Endodermal cell (in vitro differentiated cells): ENCODE measurements at regions not wholly inside any gene's neighbourhood (a gene's known extent, or its start where the extent isn't known, plus 50 kb on each side); places are given as distances from the start of the nearest gene placed in this dataset.

Experiments used
- DNase-seq: peaks from one replicate; pipeline ENCODE4 v3.0.0-alpha.2; 2017
- H3K27ac ChIP-seq: 2 replicates; pipeline ENCODE4 v1.5.1; 2013; ENCODE audit warnings: mild to moderate bottlenecking, low read depth, low read length, moderate library complexity
- H3K27me3 ChIP-seq: 2 replicates; pipeline ENCODE4 v1.6.1; 2013; ENCODE audit warnings: mild to moderate bottlenecking, low read length, moderate library complexity; ENCODE audit not compliant: insufficient read depth, control insufficient read depth, poor library complexity, severe bottlenecking
- H3K36me3 ChIP-seq: 2 replicates; pipeline ENCODE4 v1.7.0; 2013; ENCODE audit warnings: mild to moderate bottlenecking, low read length, moderate library complexity; ENCODE audit not compliant: control insufficient read depth, insufficient read depth
- H3K4me1 ChIP-seq: one replicate; pipeline ENCODE4 v1.7.0; 2013; ENCODE audit warnings: low read length; ENCODE audit not compliant: control insufficient read depth, insufficient read depth
- H3K4me3 ChIP-seq: 2 replicates; pipeline ENCODE4 v1.5.1; 2013; ENCODE audit warnings: mild to moderate bottlenecking, low read length, moderate library complexity
- H3K9ac ChIP-seq: 2 replicates; pipeline ENCODE4 v1.6.1; 2013; ENCODE audit warnings: mild to moderate bottlenecking, low read length, moderate library complexity; ENCODE audit not compliant: poor library complexity, severe bottlenecking; ENCODE audit errors: extremely low read depth
- H3K9me3 ChIP-seq: 2 replicates; pipeline ENCODE4 v1.6.1; 2013; ENCODE audit warnings: mild to moderate bottlenecking, low read length, moderate library complexity; ENCODE audit not compliant: control insufficient read depth
- H3K27ac Mint-ChIP-seq: 2 replicates; pipeline ENCODE4 v1.8.0; 2020; ENCODE audit warnings: mixed read lengths
- H3K27me3 Mint-ChIP-seq: 2 replicates; pipeline ENCODE4 v1.8.0; 2021; ENCODE audit warnings: mild to moderate bottlenecking, mixed read lengths; ENCODE audit not compliant: insufficient read depth
- H3K36me3 Mint-ChIP-seq: 2 replicates; pipeline ENCODE4 v1.8.0; 2020; ENCODE audit warnings: low read depth, mixed read lengths
- H3K4me1 Mint-ChIP-seq: 2 replicates; pipeline ENCODE4 v1.8.0; 2020; ENCODE audit warnings: mixed read lengths
- H3K4me3 Mint-ChIP-seq: 2 replicates; pipeline ENCODE4 v1.8.0; 2020; ENCODE audit warnings: mild to moderate bottlenecking, moderate library complexity, mixed read lengths
- H3K9me3 Mint-ChIP-seq: 2 replicates; pipeline ENCODE4 v1.8.0; 2020; ENCODE audit warnings: mild to moderate bottlenecking, mixed read lengths
- WGBS, 2 experiments: methylation state at CpG; one replicate each; pipeline versions ENCODE4 v1.1.5 to v1.1.7; 2013; ENCODE audit warnings: missing lambda C conversion rate in 2 of 2, mixed read lengths in 1 of 2; ENCODE audit not compliant: insufficient coverage in 1 of 2, insufficient read length in 1 of 2; 5-methylcytosine and 5-hydroxymethylcytosine counted together
- TF ChIP-seq, protein P1 (sequence below): fragments of 200-600 bp; sonication (generic); conservative IDR thresholded peaks from 2 replicates; pipeline ENCODE4 v1.5.0; 2021; ENCODE audit warnings: antibody characterized with exemption, mild to moderate bottlenecking

GRCh38 chr10:1942478-1942877 is 205.2 kb upstream of the ADARB2 start:
- Histone ChIP-seq H3K9me3 (no peaks in the 10 kb centered on the region), H3K27me3 (no peaks in the 10 kb centered on the region), H3K4me3 (no peak overlapping the region), H3K36me3 (no peaks in the 10 kb centered on the region), H3K27ac (no peak overlapping the region), H3K9ac (no peak overlapping the region), H3K4me1 (no peaks in the 10 kb centered on the region)
- no peak for DNase-seq
- WGBS, 2 experiments: 86 to 90% methylated on average over 2 to 7 of the region's 7 CpGs
- H3K4me3 Mint-ChIP-seq: no peak overlapping the region
- no peaks in the 10 kb centered on the region for H3K9me3 Mint-ChIP-seq
- TF ChIP-seq, protein P1, sequence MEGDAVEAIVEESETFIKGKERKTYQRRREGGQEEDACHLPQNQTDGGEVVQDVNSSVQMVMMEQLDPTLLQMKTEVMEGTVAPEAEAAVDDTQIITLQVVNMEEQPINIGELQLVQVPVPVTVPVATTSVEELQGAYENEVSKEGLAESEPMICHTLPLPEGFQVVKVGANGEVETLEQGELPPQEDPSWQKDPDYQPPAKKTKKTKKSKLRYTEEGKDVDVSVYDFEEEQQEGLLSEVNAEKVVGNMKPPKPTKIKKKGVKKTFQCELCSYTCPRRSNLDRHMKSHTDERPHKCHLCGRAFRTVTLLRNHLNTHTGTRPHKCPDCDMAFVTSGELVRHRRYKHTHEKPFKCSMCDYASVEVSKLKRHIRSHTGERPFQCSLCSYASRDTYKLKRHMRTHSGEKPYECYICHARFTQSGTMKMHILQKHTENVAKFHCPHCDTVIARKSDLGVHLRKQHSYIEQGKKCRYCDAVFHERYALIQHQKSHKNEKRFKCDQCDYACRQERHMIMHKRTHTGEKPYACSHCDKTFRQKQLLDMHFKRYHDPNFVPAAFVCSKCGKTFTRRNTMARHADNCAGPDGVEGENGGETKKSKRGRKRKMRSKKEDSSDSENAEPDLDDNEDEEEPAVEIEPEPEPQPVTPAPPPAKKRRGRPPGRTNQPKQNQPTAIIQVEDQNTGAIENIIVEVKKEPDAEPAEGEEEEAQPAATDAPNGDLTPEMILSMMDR: no peak
- H3K27ac Mint-ChIP-seq: no peak overlapping the region
- H3K4me1 Mint-ChIP-seq: peaks cover 14% of the 10 kb centered on the region
- H3K36me3 Mint-ChIP-seq: no peaks in the 10 kb centered on the region
- no peaks in the 10 kb centered on the region for H3K27me3 Mint-ChIP-seq

GRCh38 chr10:1939016-1939415 is 201.7 kb upstream of the ADARB2 start:
- no peaks in the 10 kb centered on the region for H3K27me3 ChIP-seq
- Mint-ChIP-seq H3K36me3 (no peaks in the 10 kb centered on the region), H3K9me3 (no peaks in the 10 kb centered on the region), H3K27ac (no peak overlapping the region), H3K4me3 (no peak overlapping the region), H3K4me1 (peaks cover 14% of the 10 kb centered on the region), H3K27me3 (no peaks in the 10 kb centered on the region)
- no peak overlapping the region for H3K27ac ChIP-seq
- no peaks in the 10 kb centered on the region for H3K36me3 ChIP-seq
- no peaks in the 10 kb centered on the region for H3K9me3 ChIP-seq
- no peak overlapping the region for H3K9ac ChIP-seq
- WGBS, 2 experiments: 95% methylated on average over 14 to 17 of the region's 17 CpGs
- TF ChIP-seq, protein P1: no peak
- DNase-seq: no peak
- no peaks in the 10 kb centered on the region for H3K4me1 ChIP-seq
- H3K4me3 ChIP-seq: no peak overlapping the region

DNA sequence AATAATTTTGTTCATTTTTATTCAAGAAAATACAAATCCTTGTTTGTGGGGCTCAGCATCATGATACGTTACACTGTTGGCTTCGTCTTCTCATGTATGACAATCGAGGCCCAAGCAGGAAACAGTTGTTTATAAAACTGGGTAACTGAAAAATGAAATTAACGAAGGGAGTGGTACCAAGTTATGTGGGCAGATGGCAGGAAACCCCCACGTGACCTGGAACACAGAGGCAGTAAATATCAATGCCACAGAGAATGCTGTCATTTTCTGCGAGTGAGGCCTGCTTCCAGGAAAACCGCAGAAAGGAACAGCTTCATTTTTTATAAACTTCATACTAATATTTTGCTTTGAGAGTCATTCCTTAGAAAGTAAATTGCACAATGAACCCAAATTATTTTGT is 201.0 kb upstream of the ADARB2 start:
- Mint-ChIP-seq H3K27ac (no peak overlapping the region), H3K27me3 (no peaks in the 10 kb centered on the region), H3K36me3 (no peaks in the 10 kb centered on the region), H3K4me3 (no peak overlapping the region), H3K9me3 (no peaks in the 10 kb centered on the region), H3K4me1 (peaks cover 10% of the 10 kb centered on the region)
- DNase-seq: no peak
- Histone ChIP-seq H3K4me1 (no peaks in the 10 kb centered on the region), H3K27me3 (no peaks in the 10 kb centered on the region), H3K9me3 (no peaks in the 10 kb centered on the region), H3K9ac (no peak overlapping the region), H3K27ac (no peak overlapping the region), H3K4me3 (no peak overlapping the region), H3K36me3 (no peaks in the 10 kb centered on the region)
- WGBS, 2 experiments: 93 to 98% methylated on average over 7 of the region's 7 CpGs
- TF ChIP-seq, protein P1: no peak
